ENCODE measurements at regions not wholly inside any gene's neighbourhood (a gene's known extent, or its start where the extent isn't known, plus 50 kb on each side); places are given as distances from the start of the nearest gene placed in this dataset.

DNA sequence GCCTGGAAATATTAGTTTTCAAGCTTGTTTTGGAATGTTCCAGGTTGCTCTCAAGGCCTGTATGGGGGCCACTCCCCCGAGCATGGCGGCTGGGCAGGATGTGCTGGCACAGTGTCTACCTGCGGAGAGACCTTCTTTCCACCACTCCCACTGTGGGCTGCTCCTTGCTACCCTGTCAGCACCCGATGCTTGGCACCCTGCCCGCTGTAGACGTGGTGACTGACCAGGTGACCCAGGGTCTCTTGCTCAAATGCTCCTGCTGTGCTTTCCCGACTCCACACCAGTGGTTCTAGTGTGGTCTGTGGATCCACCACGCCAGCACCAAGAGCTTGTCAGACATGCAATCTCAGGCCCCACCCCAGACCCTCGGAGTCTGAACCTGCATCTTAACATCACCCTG is 213.3 kb downstream of the SH3BP4 start:
- FAIRE-seq: no peak

DNA sequence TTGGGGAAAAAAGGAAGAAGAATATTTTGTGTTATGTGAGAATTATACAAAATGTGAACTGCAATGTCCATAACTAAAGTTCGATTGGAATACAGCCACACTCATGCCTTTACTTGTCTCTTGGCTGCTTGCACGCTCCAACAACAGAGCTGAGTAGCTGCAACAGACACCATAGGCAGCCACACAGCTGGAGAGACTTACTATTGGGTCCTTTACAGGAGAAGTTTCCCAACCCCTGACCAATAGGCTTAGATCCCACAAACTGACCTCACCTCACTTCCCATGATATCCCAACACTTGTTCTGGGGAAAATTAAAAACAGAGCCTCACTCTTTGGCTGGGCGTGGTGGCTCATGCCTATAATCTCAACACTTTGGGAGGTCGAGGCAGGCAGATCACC is 213.8 kb downstream of the SH3BP4 start:
- FAIRE-seq (no peak), DNase-seq (ENCODE audit: insufficient read length, low spot score) (no peak)

More for the DNA sequence above, 213.3 kb downstream of the SH3BP4 start:
- DNase-seq (ENCODE audit: insufficient read length, low spot score): no peak

DNA sequence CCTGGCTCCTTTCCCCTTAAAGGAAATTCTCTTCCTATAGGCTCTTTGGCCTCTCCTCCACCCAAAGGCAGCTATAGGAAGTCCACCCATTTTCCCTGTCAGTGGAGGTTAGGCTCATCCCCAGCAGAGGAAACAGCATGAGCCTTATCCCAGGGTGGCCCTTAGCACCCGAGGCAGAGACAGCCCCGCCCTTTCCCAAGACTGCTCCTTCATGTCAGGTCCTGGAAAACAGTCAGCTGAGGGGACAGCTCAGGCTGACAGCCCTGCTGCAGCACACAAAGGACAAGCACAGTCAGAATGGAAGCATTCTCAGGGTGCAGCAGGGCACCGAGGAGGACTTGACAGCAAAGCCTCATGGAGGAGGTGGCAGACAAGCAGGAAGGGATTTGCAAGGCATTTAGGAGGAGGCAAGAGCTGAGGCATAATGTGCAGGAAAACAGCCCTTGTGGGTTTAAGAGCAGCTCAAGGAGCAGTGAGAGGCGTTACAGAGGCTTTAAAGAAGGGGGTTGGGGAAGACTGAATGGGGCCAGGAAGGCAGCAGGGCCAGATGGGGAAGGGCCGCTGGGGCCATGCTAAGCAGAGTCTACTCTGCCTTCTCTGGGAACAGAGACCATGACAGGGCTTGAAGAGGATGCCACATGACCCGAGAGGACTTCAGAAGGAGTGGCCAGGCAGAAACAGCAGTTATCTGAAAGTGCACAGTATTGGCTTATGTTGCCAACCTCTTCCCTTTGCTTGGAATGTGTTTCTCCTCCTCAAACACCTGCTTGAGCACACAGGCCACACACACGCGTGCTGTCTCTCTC is 216.6 kb downstream of the SH3BP4 start:
- FAIRE-seq: no peak
- no peak for DNase-seq (ENCODE audit: insufficient read length, low spot score)

DNA sequence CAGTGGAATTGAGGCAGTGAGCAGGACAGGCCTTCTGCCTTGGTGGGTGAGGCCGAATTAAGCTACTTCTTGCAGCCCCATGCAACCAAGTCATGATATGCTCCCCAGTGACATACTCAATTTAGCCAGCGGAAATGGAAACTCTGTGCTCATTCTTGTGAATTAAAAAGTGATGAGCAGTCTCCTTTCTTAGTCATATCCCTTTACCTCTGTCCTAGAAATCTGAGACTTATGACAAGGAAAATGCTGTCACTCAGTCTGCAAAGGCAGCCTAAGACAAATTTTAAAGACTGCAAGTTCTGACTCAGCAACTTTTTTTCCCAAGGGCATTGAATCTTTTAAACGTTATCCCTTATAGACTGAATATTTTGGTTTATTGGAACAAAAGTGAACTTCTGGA is 218.2 kb downstream of the SH3BP4 start:
- no peak for FAIRE-seq
- DNase-seq (ENCODE audit: insufficient read length, low spot score): no peak

DNA sequence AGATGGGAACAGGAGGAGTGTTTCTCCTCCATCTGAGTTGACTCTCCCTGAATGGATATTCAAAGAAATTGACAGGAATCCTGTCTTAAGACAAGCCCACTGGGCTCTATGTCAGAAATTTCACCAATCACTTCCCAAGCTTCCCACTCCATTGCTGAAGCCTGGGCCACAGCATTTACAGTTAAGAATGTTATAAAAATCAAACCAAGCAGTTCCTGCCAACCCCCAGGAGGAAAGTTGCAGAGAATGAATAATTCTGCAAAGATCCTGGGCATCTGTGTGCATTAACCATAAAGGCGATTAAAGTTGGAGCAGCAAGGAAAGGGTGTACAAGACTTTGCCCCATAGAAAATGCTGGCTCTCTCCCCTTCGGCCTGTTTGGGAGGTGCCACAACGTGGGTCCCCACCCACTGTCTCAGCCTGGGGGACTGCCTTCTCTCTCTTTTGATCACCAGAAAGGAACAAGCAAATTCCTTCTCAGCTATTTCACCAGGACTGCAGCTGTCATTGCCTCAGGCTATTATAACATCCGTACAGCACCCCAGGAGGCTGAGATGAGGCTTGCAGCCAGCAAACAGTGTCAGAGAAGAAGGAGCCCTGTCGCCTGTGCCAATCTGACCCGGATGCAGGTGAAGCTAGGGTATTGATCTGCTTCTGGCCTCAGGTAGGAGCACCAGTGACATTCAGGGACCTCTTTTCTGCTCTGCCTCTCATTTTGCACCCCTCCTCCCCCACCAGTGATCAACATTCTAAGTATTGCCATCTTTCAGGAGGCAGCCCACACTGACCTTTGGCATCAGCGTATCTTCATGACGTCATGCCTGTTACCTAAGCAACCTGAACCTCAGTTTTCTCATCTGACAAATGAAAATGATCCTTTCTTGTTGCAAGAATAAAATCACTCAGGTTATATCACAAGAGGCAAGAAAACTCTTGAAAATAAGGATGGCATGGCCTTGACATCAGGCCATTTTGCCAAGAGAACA is 219.0 kb downstream of the SH3BP4 start:
- no peak for FAIRE-seq
- no peak for DNase-seq (ENCODE audit: insufficient read length, low spot score)

DNA sequence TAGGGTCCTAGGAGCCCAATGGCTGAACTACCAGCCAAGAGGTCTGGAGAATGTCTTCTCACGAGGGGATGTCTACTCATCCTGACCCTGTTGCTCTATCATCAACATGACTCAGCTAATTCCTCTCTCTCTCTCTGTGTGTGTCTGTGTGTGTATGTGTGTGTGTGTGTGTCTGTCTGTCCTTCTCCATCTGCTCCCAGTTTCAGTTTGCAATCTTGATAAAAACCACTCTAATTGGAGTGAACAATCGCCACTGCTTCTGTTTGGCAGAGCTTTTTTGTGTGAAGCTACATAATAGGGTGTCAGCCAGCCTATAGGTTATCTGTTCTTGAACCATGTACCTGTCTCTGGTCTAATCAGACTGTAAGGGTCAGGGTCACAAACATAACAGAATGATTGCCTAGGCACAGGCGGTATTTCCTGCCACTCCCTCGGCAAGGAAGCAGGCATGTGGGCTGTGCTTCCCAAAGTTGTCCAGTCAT is 219.8 kb downstream of the SH3BP4 start:
- FAIRE-seq: no peak
- no peak for DNase-seq (ENCODE audit: insufficient read length, low spot score)

DNA sequence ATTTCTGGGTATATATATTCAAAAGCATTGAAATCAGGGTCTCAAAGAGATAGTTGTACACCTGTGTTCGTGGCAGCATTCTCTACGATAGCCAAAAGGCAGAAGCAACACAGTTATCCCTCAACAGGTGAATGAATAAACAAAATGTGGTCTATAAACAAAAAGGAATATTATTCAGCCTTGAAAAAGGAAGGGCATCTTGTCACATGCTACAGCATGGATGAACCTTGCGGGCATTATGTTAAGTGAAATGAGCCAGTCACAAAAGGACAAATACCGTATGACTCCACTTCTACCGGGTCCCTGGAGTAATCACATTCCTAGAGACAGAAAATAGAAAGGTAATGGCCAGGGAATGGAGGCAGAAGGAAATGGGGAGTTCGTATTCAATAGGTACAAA is 228.8 kb downstream of the SH3BP4 start:
- FAIRE-seq (no peak), DNase-seq (ENCODE audit: insufficient read length, low spot score) (no peak)

DNA sequence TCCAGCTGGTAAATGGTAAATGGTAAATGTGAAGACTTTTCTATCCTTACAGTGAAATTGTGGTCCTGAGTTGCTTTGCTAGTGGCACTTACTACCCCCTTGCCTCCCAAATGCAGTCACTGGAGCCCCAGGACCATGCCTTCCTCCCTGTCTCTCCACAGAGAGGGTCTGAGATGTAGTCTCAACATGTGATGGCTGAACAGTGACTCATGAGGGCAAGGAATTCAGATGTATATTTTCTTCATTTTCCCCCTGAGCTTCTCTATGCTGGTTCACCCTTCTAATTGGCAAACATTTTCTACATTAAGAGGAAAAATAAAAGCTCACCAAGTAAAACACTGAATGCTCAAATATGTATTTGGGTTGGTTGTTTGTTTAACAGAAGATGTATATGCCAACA is 232.0 kb downstream of the SH3BP4 start:
- DNase-seq (ENCODE audit: insufficient read length, low spot score): no peak
- FAIRE-seq: no peak

DNA sequence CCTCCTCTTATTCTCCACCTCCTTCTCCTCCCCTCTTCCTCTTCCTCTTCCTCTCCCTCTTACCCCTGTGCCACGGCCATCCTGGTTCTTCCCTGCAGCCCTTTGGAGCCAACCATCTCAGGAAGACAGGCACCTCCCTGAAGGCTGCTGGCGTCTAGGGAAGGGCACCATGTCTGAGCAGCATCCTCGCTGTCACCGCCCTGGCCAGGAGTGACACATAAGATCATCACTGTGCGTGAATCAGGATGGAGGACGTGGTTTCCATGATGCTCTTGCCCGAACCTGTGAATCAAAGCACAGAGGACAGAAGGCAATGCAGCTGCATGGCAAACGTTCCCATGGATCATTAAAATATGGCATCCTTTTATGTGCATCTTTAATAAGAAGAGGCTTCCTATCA is 236.0 kb downstream of the SH3BP4 start:
- DNase-seq (ENCODE audit: insufficient read length, low spot score) (no peak), FAIRE-seq (no peak)

DNA sequence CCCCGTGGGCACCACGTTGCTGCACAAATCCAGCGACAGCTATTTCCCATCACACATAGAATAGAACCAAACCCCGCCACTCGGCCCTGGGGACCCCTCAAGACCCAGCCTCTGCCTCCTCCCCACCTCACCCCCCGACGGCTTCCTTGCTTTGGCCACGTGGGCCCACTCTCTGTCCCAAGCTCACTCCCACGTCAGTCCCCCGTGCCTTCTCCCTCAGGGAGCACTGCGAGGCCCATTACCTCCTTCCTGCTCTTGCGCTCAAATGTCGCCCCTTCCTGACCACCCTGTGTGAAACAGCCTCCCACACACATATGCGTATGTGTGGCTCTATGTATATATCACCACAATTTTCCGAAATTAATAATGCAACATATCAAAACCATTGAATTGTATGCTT is 239.7 kb downstream of the SH3BP4 start:
- no peak for FAIRE-seq
- no peak for DNase-seq (ENCODE audit: insufficient read length, low spot score)

DNA sequence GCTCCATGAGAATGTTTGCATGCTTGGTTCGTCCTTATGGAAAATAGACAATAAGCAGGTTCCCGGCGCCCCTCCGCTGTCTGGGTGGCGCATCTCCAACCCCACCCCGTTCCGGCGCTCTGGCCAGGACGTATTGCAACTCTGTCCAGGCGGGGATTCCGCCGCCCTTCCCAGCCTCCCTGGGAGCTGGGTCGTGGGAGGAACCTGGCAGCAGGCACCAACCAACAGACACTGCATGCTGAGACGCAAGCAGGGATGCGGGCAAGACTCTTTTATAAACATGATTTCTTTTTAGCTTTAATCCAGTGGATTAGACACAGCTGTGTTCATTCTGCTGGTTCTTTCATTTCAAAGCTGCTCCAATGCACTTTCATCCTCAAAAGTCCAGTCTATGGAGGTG is 240.2 kb downstream of the SH3BP4 start:
- no peak for DNase-seq (ENCODE audit: insufficient read length, low spot score)
- no peak for FAIRE-seq

DNA sequence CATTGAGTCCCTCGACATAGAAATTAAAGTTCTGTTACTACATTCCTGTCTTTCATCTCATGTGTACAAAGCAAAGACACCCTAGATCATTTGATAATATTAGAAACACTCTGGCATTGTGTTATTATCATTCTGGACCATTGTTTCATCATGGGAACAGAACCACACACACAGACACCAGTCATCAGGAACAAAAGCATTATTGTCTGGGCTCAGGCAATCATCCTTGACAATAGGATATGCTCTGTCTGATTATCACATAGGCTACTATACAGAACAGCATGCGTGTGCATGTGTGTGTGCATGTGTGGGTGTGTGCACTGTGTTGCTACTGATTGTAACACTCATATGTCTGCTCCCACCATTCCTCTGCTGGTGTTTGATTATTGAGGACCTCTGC is 242.5 kb downstream of the SH3BP4 start:
- DNase-seq (ENCODE audit: insufficient read length, low spot score) (no peak), FAIRE-seq (no peak)

DNA sequence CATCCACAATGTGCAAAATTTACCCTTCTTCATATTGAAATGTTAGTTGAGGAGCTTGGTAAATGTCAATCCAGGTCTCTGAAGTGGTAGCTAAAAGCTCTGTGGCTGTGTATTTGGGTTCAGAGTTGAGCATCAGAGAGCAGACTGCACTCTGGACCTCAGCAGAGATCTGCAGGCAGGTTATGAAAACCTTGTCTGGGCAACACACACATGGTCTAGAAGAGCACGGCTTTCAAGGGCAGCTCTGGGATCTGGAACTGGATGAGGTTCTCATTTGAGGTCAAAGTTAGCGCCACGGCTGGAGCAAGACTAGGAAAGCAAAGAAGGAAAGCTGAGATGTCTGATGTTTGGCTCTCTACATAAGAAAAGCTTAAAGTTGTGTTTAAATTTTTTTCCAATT is 243.0 kb downstream of the SH3BP4 start:
- FAIRE-seq (no peak), DNase-seq (ENCODE audit: insufficient read length, low spot score) (no peak)

DNA sequence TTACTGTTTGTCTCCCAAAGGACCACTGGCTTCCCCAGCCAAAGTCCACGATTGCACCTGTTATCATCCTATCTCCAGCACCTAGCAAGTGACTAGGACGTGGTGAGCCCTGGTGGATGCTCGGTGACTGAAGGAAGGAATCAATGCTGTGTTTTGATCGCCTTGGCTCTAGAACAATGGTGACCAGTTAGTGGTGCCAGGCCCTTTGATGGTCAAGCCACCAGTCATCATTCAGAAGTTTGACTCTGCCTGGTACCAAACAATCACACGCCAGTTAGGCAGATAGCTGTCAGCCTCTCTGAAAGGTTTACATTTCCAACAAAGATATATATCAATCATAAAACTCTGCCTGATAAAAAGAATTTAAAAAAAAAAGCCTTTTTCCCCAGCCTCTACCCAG is 244.1 kb downstream of the SH3BP4 start:
- no peak for FAIRE-seq

DNA sequence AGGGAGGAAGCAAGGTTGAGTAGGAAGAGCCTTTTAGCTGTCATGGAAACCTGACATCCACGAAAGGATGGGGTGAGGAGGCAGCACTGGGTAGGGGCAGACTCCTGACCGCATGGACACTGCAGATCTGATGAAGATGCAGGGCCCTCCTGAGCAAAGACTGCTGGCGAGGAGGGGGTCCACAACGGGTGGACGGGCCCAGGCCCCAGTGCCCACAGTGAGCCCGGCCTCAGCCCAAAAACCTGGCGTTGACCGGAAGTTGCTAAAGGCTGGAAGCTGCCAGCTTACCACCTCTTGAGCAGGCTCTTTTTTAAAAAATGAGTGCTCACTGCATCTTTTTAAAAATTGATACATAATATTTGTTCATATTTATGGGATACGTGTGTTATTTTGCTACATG is 247.3 kb downstream of the SH3BP4 start:
- FAIRE-seq: no peak

More for the DNA sequence above, 244.1 kb downstream of the SH3BP4 start:
- DNase-seq (ENCODE audit: insufficient read length, low spot score): no peak

DNA sequence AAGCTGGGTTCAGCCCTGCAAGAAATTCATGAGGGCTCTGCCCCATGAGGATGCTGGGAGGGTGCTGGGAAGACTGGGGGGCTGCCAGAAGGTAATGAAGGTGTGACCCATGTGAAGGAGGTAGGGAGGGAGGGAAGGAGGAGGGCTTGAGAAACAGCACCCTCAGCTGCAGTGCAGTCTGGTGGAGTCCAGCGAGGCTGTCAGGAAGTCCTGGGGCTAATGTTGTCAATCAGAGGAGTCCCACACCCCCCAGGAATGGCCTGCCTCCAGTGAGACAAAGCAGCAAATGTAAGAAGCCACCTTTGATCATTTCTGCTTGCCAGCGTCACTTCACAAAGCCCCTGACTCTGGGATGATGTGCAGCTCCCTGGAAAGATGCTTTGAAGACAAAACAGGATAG is 248.4 kb downstream of the SH3BP4 start:
- DNase-seq (ENCODE audit: insufficient read length, low spot score) (no peak), FAIRE-seq (no peak)

More for the DNA sequence above, 247.3 kb downstream of the SH3BP4 start:
- no peak for DNase-seq (ENCODE audit: insufficient read length, low spot score)

DNA sequence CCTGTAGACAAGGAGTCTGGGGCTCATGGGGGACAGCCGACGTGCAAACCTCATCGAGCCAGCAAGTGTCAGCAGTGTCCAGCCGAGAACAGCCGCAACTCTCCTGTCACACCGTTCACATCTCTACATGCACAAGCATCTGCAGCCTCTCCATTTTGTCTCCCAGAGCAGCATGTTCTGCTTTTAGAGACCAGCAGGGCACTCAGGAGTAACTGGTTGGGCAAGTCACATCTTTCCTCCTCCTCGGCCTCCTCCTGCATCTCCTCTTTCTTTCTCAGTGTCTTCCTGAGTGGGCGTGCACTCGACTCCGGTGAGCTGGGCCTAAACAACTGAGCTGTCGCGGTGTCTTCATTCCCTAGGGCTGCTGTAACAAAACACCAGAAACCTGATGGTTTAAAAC is 249.9 kb downstream of the SH3BP4 start:
- FAIRE-seq (no peak), DNase-seq (ENCODE audit: insufficient read length, low spot score) (no peak)

DNA sequence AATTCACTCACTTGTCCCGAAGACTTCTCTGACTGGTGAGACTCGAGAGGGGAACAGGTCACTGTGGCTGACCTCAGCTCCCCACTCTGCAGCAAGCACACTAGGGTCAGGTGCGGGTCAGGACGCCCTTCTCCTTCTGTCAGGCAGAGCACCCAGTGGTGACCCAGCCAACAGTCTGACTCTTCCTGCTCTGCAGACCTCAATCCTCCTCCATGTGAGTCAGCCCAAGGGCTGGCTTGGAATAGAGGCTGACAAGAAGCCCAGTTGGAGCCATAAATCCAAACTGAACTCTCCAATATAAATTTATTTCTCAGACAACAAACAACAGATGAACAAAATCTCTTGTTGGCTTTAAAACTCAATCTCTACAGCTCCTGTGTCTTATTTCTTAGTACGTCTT is 253.1 kb downstream of the SH3BP4 start:
- FAIRE-seq (no peak), DNase-seq (ENCODE audit: insufficient read length, low spot score) (no peak)

DNA sequence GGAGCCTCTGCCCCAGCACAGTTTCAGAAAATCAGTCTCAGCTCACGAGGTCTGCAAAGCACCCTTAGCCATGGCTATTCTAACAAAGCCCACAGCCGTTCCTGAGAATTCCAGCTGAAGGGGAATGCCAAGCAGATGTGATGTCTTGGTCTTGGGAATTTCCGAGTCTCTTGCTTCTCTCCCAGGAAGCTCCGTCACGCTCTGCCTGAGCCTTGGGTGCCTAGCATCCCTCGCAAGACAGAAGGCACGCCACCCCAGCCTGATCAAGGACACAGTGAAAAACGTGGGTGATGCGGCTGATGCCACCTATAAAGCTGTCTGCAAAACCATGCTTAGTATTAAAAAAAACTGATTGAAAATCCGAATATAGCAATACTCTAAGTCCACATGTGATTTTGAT is 254.6 kb downstream of the SH3BP4 start:
- DNase-seq (ENCODE audit: insufficient read length, low spot score): no peak
- no peak for FAIRE-seq

DNA sequence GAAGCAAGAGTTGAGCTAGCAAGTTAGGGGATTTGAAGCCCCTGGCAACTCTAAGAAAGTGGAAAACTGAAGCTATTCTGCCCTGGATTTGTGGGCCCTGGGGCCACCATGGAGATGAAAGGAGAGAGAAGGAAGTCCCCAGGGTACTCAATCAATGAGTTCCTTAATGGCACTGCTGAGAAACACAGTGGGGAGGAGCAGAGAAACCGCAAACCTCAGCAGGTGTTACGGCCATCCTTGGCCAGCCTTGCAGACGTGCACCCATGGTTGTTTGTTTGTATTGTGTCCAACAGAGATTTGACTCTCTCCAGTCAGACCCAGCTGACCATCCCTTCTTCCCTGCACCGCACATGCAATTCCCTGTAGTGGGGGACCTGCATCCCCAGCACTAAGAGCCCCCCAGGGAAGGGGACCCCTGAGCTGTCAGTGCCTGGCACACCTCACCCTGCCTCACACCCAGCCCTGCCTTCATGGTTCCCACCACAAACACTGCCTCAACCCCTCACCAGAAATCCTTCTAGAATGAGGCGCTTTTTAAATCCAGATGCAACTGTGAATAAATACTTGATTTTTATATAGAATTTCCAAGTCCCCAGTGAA is 255.3 kb downstream of the SH3BP4 start:
- DNase-seq (ENCODE audit: insufficient read length, low spot score) (peak; percentile 18), FAIRE-seq (no peak)

DNA sequence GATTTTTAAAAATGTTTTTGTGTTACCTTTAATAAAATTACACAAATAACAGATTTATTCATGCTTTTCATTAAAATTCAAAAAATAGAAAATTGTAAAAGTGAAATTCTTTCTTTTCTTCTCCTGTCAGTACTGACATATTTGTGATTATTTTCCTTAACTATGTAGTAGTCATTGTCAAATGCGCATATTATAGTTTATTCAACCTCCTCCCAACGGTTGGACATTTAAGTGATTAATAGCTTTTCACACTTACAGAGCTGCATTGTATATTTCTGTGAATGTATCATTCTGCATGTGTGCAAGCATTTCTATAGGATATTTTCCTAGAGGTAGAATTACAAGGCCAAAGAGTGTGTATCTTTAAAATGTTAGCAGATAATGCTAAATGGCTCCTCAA is 259.2 kb downstream of the SH3BP4 start:
- no peak for FAIRE-seq
- DNase-seq (ENCODE audit: insufficient read length, low spot score): no peak
